ENCODE measurements at regions not wholly inside any gene's neighbourhood (a gene's known extent, or its start where the extent isn't known, plus 50 kb on each side); places are given as distances from the start of the nearest gene placed in this dataset.

GRCh38 chr6:10194816-10195672 is 219.8 kb downstream of the TFAP2A start:
- H2BK15ac ChIP-seq (ENCODE audit: low read depth, low read length): no peak overlapping the region
- no peak overlapping the region for H3K23ac ChIP-seq (ENCODE audit: insufficient read length, low read depth, low read length)
- no peaks in the 10 kb centered on the region for H4K20me1 ChIP-seq (ENCODE audit: control insufficient read depth, insufficient read depth, insufficient read length)
- no peak for TF ChIP-seq CTCF (conservative IDR thresholded peaks at IDR 0.05)
- H3K27me3 ChIP-seq (ENCODE audit: insufficient read depth, low read length): no peaks in the 10 kb centered on the region
- no peak overlapping the region for H3T11ph ChIP-seq (ENCODE audit: low read length)
- H3K79me1 ChIP-seq (ENCODE audit: insufficient read depth, low read depth, low read length, poor library complexity, severe bottlenecking): no peaks in the 10 kb centered on the region
- H2BK20ac ChIP-seq (ENCODE audit: low read depth, low read length, poor library complexity, severe bottlenecking): no peak overlapping the region
- Mint-ChIP-seq H3K9me3 (peaks cover under 1% of the 10 kb centered on the region in 2 experiments; a peak in 1 of 5 replicates), H3K4me1 (0 out of 4 replicates have a peak, but pooled peaks cover 0 to 4% of the 10 kb centered on the region in 2 experiments), H3K27ac (no peak overlapping the region), H3K27me3 (ENCODE audit: low read depth) (no peaks in the 10 kb centered on the region), H3K36me3 (ENCODE audit: insufficient read depth in 1 of 3, low read depth in 3 of 3) (no peaks in the 10 kb centered on the region), H3K4me3 (no peak overlapping the region)
- H2BK12ac ChIP-seq (ENCODE audit: insufficient read length, low read depth, low read length): no peak overlapping the region
- no peak overlapping the region for H3K4ac ChIP-seq (ENCODE audit: low read depth, low read length)
- no peaks in the 10 kb centered on the region for H3K23me2 ChIP-seq (ENCODE audit: insufficient read length, low read depth, low read length, poor library complexity, severe bottlenecking)
- H3K14ac ChIP-seq (ENCODE audit: insufficient read depth, low read length): no peak overlapping the region
- no peak overlapping the region for H3K9ac ChIP-seq (ENCODE audit: extremely low read depth, insufficient read length, low read length)
- no peak overlapping the region for H2BK5ac ChIP-seq (ENCODE audit: insufficient read length, low read length)
- H2AFZ ChIP-seq (ENCODE audit: low read length): no peak overlapping the region
- no peak overlapping the region for H4K91ac ChIP-seq (ENCODE audit: insufficient read length, low read depth, low read length)
- no peak overlapping the region for H3K4me2 ChIP-seq (ENCODE audit: insufficient read depth, insufficient read length, low read length)
- no peak overlapping the region for H3K18ac ChIP-seq (ENCODE audit: insufficient read length, low read depth, low read length)
- no peaks in the 10 kb centered on the region for H3K9me3 ChIP-seq (ENCODE audit: control insufficient read depth, low read depth, low read length)
- DNase-seq: no peak
- H4K8ac ChIP-seq (replicated peaks; ENCODE audit: insufficient read length, low read depth, low read length): no peak overlapping the region
- WGBS (ENCODE audit: extremely low coverage, insufficient read length, low lambda C conversion rate): no CpG with 5 or more reads among the region's 5 CpGs
- H2AK5ac ChIP-seq (ENCODE audit: insufficient read length, low read length): no peak overlapping the region
- H2BK120ac ChIP-seq (ENCODE audit: low read depth, low read length, poor library complexity, severe bottlenecking): no peak overlapping the region
- H3K79me2 ChIP-seq (ENCODE audit: insufficient read depth, low read length): no peaks in the 10 kb centered on the region
- no peak overlapping the region for H3K56ac ChIP-seq (ENCODE audit: insufficient read length, low read depth, low read length)
- no peak overlapping the region for H3K27ac ChIP-seq (ENCODE audit: insufficient read length, low read depth, low read length)
- no peaks in the 10 kb centered on the region for H3K4me1 ChIP-seq (ENCODE audit: insufficient read depth, low read length)
- no peak overlapping the region for H4K5ac ChIP-seq (ENCODE audit: insufficient read length, low read depth, low read length)

Measured in H9 (cell line).